T-helper 2 cell treated with Interferon-gamma antibody and Interleukin-4, amounts not matched to agents 5 μg/mL and 100 μg/mL, for 36 hours (primary cell): ENCODE measurements at regions not wholly inside any gene's neighbourhood (a gene's known extent, or its start where the extent isn't known, plus 50 kb on each side); places are given as distances from the start of the nearest gene placed in this dataset.

Experiments used
- DNase-seq: peaks from one replicate; pipeline ENCODE4 v3.0.0; 2021; ENCODE audit warnings: low spot score
- H3K27ac Mint-ChIP-seq: one replicate; pipeline ENCODE4 v1.8.0; 2021; ENCODE audit warnings: mild to moderate bottlenecking, mixed read lengths
- H3K27me3 Mint-ChIP-seq: one replicate; pipeline ENCODE4 v1.8.0; 2021; ENCODE audit warnings: low read depth, mixed read lengths
- H3K36me3 Mint-ChIP-seq: one replicate; pipeline ENCODE4 v1.8.0; 2021; ENCODE audit warnings: low read depth, mixed read lengths
- H3K4me1 Mint-ChIP-seq: one replicate; pipeline ENCODE4 v1.8.0; 2021; ENCODE audit warnings: low read depth, mixed read lengths
- H3K4me3 Mint-ChIP-seq: one replicate; pipeline ENCODE4 v1.8.0; 2022; ENCODE audit warnings: mild to moderate bottlenecking, moderate library complexity, mixed read lengths
- H3K9me3 Mint-ChIP-seq: one replicate; pipeline ENCODE4 v1.8.0; 2021; ENCODE audit warnings: mixed read lengths

GRCh38 chrX:38973322-38973721 lies 172.1 kb downstream of the MID1IP1 start:
- Mint-ChIP-seq H3K4me1 (peaks cover 6% of the 10 kb centered on the region), H3K36me3 (no peaks in the 10 kb centered on the region), H3K27me3 (no peaks in the 10 kb centered on the region), H3K27ac (no peak overlapping the region), H3K9me3 (no peaks in the 10 kb centered on the region), H3K4me3 (no peak overlapping the region)
- no peak for DNase-seq

GRCh38 chrX:38974542-38974941 lies 173.3 kb downstream of the MID1IP1 start:
- no peaks in the 10 kb centered on the region for H3K9me3 Mint-ChIP-seq
- no peak overlapping the region for H3K27ac Mint-ChIP-seq
- H3K4me3 Mint-ChIP-seq = no peak overlapping the region

GRCh38 chrX:38975368-38975942 lies 174.2 kb downstream of the MID1IP1 start:
- H3K4me3 Mint-ChIP-seq = no peak overlapping the region
- H3K27me3 Mint-ChIP-seq = no peaks in the 10 kb centered on the region
- DNase-seq = no peak
- H3K9me3 Mint-ChIP-seq = no peaks in the 10 kb centered on the region
- no peak overlapping the region for H3K27ac Mint-ChIP-seq
- H3K36me3 Mint-ChIP-seq = no peaks in the 10 kb centered on the region
- H3K4me1 Mint-ChIP-seq = peaks cover 6% of the 10 kb centered on the region

More at GRCh38 chrX:38974542-38974941, 173.3 kb downstream of the MID1IP1 start:
- H3K4me1 Mint-ChIP-seq = peaks cover 6% of the 10 kb centered on the region
- DNase-seq = no peak
- H3K27me3 Mint-ChIP-seq = no peaks in the 10 kb centered on the region
- H3K36me3 Mint-ChIP-seq = no peaks in the 10 kb centered on the region

GRCh38 chrX:38982370-38982769 lies 181.1 kb downstream of the MID1IP1 start:
- Mint-ChIP-seq H3K4me3 (no peak overlapping the region), H3K27me3 (no peaks in the 10 kb centered on the region), H3K36me3 (no peaks in the 10 kb centered on the region), H3K9me3 (no peaks in the 10 kb centered on the region), H3K4me1 (peaks cover 3% of the 10 kb centered on the region), H3K27ac (no peak overlapping the region)
- no peak for DNase-seq

- H3K27me3 Mint-ChIP-seq = no peaks in the 10 kb centered on the region
- no peaks in the 10 kb centered on the region for H3K36me3 Mint-ChIP-seq
- H3K9me3 Mint-ChIP-seq = no peaks in the 10 kb centered on the region
- DNase-seq = no peak
- no peak overlapping the region for H3K4me3 Mint-ChIP-seq
- H3K27ac Mint-ChIP-seq = no peak overlapping the region
- H3K4me1 Mint-ChIP-seq = peaks cover 3% of the 10 kb centered on the region
Measured at GRCh38 chrX:38982843-38983242, 181.6 kb downstream of the MID1IP1 start.

GRCh38 chrX:38985375-38985774 lies 184.1 kb downstream of the MID1IP1 start:
- Mint-ChIP-seq H3K27ac (no peak overlapping the region), H3K4me3 (no peak overlapping the region), H3K9me3 (no peaks in the 10 kb centered on the region), H3K27me3 (no peaks in the 10 kb centered on the region), H3K36me3 (no peaks in the 10 kb centered on the region), H3K4me1 (peaks cover 3% of the 10 kb centered on the region)
- DNase-seq = no peak

GRCh38 chrX:38985945-38986344 lies 184.7 kb downstream of the MID1IP1 start:
- Mint-ChIP-seq H3K4me3 (no peak overlapping the region), H3K4me1 (peaks cover 3% of the 10 kb centered on the region), H3K36me3 (no peaks in the 10 kb centered on the region), H3K27ac (no peak overlapping the region), H3K27me3 (no peaks in the 10 kb centered on the region), H3K9me3 (no peaks in the 10 kb centered on the region)
- no peak for DNase-seq

- Mint-ChIP-seq H3K36me3 (no peaks in the 10 kb centered on the region), H3K27me3 (no peaks in the 10 kb centered on the region), H3K27ac (no peak overlapping the region), H3K4me1 (peaks cover 3% of the 10 kb centered on the region), H3K9me3 (no peaks in the 10 kb centered on the region), H3K4me3 (no peak overlapping the region)
- no peak for DNase-seq
Measured at GRCh38 chrX:38986586-38986985, 185.3 kb downstream of the MID1IP1 start.

- H3K4me1 Mint-ChIP-seq = peaks cover 3% of the 10 kb centered on the region
- no peaks in the 10 kb centered on the region for H3K27me3 Mint-ChIP-seq
- H3K9me3 Mint-ChIP-seq = no peaks in the 10 kb centered on the region
- no peak for DNase-seq
- no peak overlapping the region for H3K4me3 Mint-ChIP-seq
- H3K36me3 Mint-ChIP-seq = no peaks in the 10 kb centered on the region
- H3K27ac Mint-ChIP-seq = no peak overlapping the region
Measured at GRCh38 chrX:38987198-38987651, 186.0 kb downstream of the MID1IP1 start.

GRCh38 chrX:38988301-38988700 lies 187.0 kb downstream of the MID1IP1 start:
- no peaks in the 10 kb centered on the region for H3K27me3 Mint-ChIP-seq
- peaks cover 3% of the 10 kb centered on the region for H3K4me1 Mint-ChIP-seq
- no peaks in the 10 kb centered on the region for H3K9me3 Mint-ChIP-seq
- no peak overlapping the region for H3K4me3 Mint-ChIP-seq
- no peaks in the 10 kb centered on the region for H3K36me3 Mint-ChIP-seq
- H3K27ac Mint-ChIP-seq = no peak overlapping the region
- no peak for DNase-seq

- no peak for DNase-seq
- H3K9me3 Mint-ChIP-seq = no peaks in the 10 kb centered on the region
- H3K27me3 Mint-ChIP-seq = no peaks in the 10 kb centered on the region
- no peak overlapping the region for H3K4me3 Mint-ChIP-seq
- H3K27ac Mint-ChIP-seq = no peak overlapping the region
- peaks cover 3% of the 10 kb centered on the region for H3K4me1 Mint-ChIP-seq
- no peaks in the 10 kb centered on the region for H3K36me3 Mint-ChIP-seq
Measured at GRCh38 chrX:38989076-38989475, 187.8 kb downstream of the MID1IP1 start.

GRCh38 chrX:38991656-38992440 lies 190.6 kb downstream of the MID1IP1 start:
- Mint-ChIP-seq H3K4me1 (no peaks in the 10 kb centered on the region), H3K4me3 (no peak overlapping the region), H3K9me3 (no peaks in the 10 kb centered on the region), H3K27ac (no peak overlapping the region), H3K36me3 (no peaks in the 10 kb centered on the region), H3K27me3 (no peaks in the 10 kb centered on the region)
- no peak for DNase-seq

- no peak overlapping the region for H3K27ac Mint-ChIP-seq
- H3K4me3 Mint-ChIP-seq = no peak overlapping the region
- DNase-seq = no peak
- no peaks in the 10 kb centered on the region for H3K36me3 Mint-ChIP-seq
- no peaks in the 10 kb centered on the region for H3K27me3 Mint-ChIP-seq
- H3K4me1 Mint-ChIP-seq = no peaks in the 10 kb centered on the region
- no peaks in the 10 kb centered on the region for H3K9me3 Mint-ChIP-seq
Measured at GRCh38 chrX:38992441-38993096, 191.3 kb downstream of the MID1IP1 start.

GRCh38 chrX:38993500-38993899 lies 192.2 kb downstream of the MID1IP1 start:
- H3K36me3 Mint-ChIP-seq = no peaks in the 10 kb centered on the region
- DNase-seq = no peak
- no peaks in the 10 kb centered on the region for H3K27me3 Mint-ChIP-seq

More at GRCh38 chrX:38993500-38993899, 192.2 kb downstream of the MID1IP1 start:
- H3K4me1 Mint-ChIP-seq = no peaks in the 10 kb centered on the region
- no peak overlapping the region for H3K27ac Mint-ChIP-seq
- H3K9me3 Mint-ChIP-seq = no peaks in the 10 kb centered on the region
- H3K4me3 Mint-ChIP-seq = no peak overlapping the region
